NB4 (cell line): ENCODE measurements at regions not wholly inside any gene's neighbourhood (a gene's known extent, or its start where the extent isn't known, plus 50 kb on each side); places are given as distances from the start of the nearest gene placed in this dataset.

Experiments used
- MYC ChIP-seq: IDR thresholded peaks from 2 replicates; pipeline ENCODE4 v1.6.1; 2011; ENCODE audit warnings: low read depth, low read length
- POLR2A ChIP-seq: IDR thresholded peaks from 2 replicates; pipeline ENCODE4 v1.6.1; 2011; ENCODE audit warnings: mild to moderate bottlenecking; ENCODE audit not compliant: insufficient read length; ENCODE audit errors: extremely low read depth
- TF ChIP-seq, protein P1 (sequence below): IDR thresholded peaks from one replicate; pipeline ENCODE4 v1.5.1; 2012; ENCODE audit warnings: low read depth, low read length

DNA sequence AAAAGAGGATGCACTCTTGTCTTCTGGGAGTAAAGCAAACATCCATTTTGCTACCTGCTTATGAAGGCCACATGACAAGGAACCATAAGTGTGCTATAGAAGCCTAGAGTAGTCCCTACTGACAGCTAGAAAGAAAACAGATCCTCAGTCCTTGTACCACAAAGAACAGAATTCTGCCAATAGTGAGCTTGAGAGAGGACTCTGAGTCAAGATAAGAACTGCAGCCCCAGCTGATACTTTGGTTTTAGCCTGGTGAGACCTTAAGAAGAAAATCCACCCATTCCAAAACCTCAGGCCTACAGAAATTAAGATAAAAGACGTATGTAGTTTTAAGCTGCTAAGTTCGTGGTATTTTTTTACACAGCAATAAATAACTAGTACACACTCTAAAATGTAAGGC is 914.6 kb downstream of the PCDH19 start:
- TF ChIP-seq POLR2A (no peak), MYC (no peak)
- TF ChIP-seq, protein P1, sequence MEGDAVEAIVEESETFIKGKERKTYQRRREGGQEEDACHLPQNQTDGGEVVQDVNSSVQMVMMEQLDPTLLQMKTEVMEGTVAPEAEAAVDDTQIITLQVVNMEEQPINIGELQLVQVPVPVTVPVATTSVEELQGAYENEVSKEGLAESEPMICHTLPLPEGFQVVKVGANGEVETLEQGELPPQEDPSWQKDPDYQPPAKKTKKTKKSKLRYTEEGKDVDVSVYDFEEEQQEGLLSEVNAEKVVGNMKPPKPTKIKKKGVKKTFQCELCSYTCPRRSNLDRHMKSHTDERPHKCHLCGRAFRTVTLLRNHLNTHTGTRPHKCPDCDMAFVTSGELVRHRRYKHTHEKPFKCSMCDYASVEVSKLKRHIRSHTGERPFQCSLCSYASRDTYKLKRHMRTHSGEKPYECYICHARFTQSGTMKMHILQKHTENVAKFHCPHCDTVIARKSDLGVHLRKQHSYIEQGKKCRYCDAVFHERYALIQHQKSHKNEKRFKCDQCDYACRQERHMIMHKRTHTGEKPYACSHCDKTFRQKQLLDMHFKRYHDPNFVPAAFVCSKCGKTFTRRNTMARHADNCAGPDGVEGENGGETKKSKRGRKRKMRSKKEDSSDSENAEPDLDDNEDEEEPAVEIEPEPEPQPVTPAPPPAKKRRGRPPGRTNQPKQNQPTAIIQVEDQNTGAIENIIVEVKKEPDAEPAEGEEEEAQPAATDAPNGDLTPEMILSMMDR: no peak
